GM19324 (cell line): ENCODE measurements at regions not wholly inside any gene's neighbourhood (a gene's known extent, or its start where the extent isn't known, plus 50 kb on each side); places are given as distances from the start of the nearest gene placed in this dataset.
"Not testable (repeated sequence)": the region's sequence is repeated elsewhere in the genome, so short reads cannot be mapped to it uniquely, and the experiment has no call there.

Source experiments
- ATAC-seq: cut with Tn5 transposase; IDR thresholded peaks from one replicate; pipeline ENCODE4 v1.9.1; 2021; ENCODE audit warnings: mild to moderate bottlenecking, moderate library complexity; ENCODE audit not compliant: unreplicated experiment, low FRiP score

DNA sequence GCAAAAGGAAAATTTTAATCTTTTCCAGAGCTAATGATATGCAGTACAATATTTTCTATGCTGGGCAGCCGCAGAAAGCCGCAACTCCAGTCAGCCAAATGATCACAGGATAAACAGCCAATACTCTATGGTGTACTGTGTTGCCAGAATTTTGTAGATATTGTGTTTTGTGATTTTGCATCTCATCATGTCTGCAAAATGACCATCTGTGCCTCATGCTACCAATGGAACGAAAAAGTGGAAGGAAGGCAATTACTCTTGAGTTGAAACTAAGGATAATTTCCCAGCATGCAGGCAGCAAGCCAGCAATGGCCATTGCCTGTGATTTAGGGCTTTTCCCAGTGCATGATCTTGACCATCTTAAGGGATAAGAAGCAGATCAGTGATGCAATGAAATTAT lies 891.9 kb downstream of the PLOD2 start:
- no peak for ATAC-seq

DNA sequence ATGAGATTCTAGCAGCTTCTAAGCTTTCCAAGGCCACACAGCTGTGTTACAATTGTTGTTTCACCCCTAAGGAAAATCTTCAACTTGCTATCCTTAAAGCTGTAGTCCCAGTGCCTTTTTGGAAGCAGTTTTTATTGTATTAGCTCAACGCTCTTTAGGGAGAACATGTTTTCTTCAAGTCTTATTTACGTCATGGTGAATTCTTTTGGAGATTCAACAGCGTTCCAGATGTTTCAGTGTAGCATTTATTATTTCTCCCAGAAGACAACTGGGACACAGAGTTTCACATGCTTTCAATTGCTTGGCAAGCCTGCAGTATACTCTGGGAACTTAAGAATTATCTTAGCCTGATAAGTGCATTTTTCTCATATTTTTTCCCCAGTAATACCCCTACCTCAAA lies 888.3 kb downstream of the PLOD2 start:
- ATAC-seq = no peak

DNA sequence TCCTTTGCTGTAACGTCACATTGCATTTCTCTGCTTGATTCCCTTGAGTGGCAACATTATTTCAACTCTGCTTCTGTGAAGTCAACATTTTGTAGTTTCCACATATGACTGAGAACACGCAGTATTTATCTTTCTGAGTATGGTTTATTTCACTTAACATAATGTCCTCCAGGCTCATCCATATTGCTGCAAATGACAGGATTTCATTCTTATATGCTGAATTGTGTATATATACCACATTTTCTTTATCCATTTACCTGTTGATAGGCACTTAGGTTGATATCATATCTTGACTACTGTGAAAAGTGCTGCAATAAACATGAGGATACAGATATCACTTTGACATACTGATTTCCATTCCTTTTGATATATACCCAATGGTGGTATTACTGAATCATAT lies 878.5 kb downstream of the PLOD2 start:
- ATAC-seq = no peak

DNA sequence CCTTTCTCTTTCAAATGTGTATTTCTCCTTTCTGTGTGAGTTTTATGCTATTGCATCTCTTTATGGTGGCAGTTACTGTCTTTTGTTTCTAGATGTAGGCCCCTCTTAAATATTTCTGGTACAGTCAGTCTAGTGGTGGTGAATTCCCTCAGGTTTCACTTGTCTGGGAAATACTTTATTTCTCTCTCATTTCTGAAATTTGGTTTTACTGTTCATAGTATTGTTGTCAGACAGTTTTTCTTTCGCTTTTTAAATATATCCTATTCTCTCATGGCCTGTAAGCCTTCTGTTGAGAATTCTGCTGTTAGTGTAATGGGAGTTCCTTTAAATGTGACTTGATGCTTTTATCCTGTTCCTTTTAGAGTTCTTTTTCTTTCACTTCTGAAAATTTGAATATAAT lies 874.0 kb downstream of the PLOD2 start:
- no peak for ATAC-seq

DNA sequence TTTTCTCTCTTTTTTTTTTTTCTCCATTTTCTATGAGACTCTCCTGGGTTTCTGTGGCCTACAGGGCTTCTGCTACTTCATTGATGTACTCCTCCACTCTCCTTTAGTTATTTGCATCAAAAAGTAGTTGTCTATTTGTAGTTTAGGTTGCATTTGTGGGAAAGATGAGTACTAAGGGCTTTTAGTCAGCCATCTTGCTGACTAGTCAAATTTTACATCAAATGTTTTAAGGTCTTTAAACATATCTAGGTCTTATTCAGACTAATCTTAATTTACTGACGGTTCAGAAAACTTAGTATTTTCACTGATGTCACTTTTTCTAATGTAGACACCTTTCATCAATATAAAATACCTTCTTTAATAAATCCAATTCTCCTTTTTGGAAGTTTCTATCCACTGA lies 871.0 kb downstream of the PLOD2 start:
- no peak for ATAC-seq

DNA sequence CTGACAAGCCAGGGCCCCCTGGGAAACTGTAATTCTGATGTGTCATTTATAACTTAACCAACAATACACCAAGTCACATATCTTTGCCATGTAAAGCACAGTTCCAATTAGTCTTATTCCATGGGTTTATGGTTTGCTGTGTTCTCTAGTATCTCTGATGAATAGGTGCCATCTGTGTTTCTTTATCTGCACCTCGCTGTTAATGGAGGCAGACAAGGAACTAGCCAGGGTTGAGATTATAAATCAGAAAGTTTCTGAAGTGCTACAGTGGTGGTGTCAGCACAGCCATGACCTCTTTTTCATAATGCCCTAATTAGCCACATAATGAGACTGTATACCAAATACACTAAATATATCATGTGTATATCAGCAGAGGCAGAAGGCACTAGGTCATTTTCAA lies 866.4 kb downstream of the PLOD2 start:
- ATAC-seq = no peak

DNA sequence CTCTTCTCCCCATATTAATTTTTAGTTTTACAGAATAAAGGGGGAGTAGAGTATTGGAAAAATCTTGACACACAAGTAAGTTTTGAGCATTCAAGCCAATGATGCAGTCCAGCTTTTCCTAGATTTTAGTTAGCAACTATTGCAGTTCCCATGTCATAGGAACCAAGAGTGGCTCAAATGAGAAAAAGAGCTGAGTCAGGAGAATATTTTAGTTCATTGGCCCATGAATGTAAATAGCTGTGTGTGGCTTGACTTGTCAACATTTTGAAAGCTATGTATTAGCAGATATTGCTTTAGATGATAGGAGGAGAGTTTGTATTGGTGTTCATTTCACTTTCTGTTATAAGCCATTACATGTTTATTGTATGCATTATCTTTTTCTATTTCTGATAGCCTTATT lies 853.7 kb downstream of the PLOD2 start:
- ATAC-seq = no peak

DNA sequence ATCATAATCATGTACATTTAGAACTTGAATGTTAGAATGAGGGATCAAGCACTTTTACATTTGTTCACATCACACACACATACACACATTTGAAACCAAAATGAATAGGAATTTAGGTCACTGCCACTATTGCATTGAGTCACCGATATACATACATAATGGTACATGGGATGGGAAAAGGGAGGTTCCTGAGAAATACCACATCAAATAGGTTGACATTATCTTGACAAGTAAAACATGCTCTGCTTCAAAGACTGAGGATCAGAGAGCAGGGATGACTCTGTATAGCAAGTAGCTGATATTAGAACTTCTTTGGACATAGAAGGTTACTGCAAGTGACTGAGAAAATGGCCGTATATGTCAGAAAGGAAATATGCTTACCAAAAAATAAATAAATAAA lies 847.2 kb downstream of the PLOD2 start:
- no peak for ATAC-seq

DNA sequence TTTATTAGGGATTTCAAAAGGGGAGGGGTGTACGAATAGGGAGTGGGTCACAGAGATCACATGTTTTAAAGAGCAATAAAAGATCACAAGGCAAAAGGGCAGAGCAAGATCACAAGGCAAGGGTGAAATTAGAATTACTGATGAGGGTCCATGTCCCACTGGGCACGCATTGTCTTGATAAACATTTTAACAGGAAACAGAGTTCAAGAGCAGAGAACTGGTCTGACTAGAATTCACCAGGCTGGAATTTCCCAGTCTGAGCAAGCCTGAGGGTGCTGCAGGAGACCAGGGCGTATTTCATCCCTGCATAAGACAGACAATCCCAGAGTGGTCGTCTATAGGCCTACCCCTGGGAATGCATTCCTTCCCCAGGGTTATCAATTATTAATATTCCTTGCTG lies 844.7 kb downstream of the PLOD2 start:
- not testable (repeated sequence) for ATAC-seq

DNA sequence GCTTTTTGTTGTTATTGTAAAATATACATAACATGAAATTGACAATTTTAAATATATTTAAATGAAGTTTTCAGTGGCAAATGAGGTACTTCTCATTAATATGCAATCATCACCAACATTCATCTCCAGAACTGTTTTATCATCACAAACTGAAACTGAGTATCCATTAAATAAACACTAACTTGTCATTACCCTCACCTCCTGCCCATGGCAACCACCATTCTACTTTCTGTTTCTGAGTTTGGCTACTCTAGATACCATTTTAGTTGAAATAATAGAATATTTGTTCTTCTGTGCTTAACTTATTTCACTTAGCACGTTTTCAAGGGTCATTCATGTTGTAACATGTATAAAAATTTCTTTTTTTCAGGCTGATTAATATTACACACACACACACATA lies 834.3 kb downstream of the PLOD2 start:
- no peak for ATAC-seq

DNA sequence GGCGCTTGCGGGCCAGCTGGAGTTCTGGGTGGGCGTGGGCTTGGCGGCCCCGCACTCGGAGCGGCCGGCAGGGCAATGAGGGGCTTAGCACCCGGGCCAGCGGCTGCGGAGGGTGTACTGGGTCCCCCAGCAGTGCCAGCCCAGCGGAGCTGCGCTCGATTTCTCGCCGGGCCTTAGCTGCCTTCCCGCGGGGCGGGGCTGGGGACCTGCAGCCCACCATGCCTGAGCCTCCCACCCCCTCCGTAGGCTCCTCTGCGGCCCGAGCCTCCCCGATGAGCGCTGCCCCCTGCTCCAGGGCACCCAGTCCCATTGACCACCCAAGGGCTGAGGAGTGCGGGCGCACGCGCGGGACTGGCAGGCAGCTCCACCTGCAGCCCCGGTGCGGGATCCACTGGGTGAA lies 827.6 kb downstream of the PLOD2 start:
- not testable (repeated sequence) for ATAC-seq

DNA sequence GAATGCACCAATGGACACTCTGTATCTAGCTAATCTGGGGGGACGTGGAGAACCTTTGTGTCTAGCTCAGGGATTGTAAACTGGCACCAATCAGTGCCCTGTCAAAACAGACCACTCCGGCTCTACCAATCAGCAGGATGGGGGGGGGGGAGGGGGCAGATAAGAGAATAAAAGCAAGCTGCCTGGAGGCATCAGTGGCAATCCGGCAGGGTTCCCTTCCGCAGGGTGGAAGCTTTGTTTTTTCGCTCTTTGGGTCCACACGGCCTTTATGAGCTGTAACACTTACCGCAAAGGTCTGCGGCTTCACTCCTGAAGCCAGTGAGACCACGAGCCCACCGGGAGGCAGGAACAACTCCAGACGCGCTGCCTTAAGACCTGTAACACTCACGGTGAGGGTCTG lies 827.1 kb downstream of the PLOD2 start:
- no peak for ATAC-seq

DNA sequence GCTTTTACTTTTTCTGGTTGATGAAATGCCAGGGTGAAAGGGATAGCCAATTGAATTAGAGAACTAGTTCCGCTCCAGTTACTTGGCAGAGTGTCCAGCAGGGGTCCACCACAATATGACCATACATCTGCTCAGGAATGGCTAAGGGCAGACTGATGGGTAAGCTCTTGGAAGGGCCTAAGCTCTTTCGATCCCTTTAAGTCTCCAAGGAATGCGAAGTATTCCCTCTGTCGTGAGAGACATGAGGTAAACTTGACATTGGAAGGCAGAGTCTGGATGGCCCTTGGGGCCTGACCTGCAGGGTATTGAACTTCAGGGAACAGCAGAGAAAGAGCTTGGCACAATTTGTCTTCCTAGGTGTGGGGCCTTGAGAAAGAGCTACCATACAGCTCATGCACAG lies 805.8 kb downstream of the PLOD2 start:
- no peak for ATAC-seq

DNA sequence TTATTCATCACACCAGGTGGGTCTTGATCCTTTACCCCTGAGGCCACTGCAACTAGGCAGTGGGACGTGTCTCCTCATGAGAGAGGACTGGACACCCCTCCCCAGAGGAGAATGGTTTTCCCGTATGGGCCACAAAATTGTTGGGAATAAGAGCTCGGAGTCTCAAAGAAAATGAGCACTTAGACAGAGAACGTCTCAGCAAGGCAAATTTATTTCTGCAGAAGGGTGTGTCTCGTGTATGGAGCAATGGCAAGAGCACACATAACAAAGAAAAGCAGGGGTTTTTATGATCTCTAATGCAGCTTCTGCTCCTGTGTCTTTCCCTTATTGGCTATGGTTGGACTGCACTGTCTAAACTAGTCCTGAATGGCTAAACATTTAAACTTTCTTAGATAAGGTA lies 803.5 kb downstream of the PLOD2 start:
- no peak for ATAC-seq

DNA sequence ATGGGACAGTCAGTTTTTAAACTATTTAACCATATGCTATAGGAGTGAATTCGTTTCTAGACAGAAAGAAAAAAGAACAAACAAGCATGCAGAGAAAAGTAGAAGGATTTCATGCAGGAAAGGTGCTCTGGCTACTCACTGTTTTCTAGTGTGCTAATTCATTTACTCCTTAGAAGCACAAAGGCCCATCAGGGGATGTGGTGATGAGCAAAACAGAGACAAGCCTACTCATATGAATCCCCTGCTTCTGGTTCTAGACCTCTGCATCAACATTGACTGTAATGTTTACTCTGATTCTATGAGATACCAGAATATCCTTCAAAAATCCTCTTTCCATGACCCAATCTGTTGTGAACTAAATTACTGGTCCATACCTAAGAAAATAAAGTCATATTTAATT lies 801.9 kb downstream of the PLOD2 start:
- ATAC-seq = no peak

DNA sequence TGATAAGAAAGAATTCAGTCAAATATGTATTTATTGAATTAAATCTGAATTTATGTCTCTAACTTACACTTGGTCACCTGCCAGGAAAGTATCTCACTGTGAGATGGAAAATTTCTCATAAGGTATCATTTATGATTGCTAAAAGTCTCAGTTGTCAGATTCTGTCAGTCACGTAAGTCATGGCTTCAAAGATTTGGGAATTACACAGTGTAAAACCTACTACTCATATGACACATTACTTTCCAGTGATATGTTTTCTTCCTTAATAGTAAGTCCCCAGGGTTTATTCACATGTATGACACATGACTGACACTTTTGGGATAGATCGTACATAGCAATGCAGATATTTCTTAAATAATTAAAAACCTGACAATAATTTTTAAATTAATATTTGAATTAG lies 792.2 kb downstream of the PLOD2 start:
- ATAC-seq = no peak

DNA sequence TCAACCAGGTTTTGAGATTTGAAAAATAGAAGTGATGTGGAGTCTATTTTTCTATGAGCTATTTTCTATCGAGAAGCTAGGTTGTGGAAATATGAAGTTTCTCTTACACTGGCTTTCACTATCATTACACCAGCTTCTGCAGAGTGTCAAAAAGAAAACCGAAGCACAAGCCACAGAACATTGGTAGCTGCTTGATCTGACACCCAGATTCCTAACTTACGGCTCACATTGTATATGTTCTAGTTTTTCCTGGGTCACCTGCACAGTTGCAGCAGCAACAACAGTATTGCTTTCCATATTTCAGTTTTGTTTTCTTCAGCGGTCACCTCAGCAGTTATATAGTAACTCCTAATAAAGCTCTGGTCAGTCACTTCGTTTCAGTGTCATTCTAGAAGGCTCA lies 790.1 kb downstream of the PLOD2 start:
- ATAC-seq = no peak

DNA sequence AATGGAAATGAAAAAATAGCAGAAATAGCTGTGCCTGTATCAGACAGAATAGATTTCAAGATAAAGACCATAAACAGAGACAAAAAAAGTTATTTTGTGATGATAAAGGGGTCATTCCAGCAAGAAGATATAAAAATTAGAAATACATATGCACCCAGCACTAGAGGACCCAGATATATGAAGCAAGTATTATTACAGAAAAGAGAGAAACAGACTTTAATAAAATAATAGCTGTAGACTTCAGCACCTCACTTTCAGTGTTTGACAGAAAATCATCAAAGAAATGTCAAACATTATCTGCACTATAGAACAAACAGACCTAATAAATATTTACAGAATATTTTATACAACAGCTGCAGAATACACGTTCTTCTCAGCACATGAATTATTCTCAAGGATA lies 783.7 kb downstream of the PLOD2 start:
- ATAC-seq = no peak

DNA sequence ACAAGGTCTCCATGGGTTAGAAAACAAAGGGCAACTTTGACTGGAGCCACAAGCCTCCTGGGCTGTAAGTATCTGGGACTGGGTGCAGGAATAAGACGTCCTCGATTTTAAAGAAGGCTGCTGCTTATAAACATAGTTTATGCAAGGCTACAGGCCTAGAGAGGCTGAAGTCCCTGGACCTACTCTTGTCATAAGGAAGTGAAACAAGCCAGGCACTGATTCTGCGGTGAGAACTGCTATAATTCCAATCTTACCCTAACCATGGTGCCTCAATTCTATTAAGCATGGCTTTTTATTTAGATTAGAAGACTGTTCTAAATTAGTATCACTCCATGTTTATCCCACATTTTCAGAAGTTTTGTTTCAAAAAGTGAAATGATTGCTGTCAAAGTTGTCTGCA lies 777.6 kb downstream of the PLOD2 start:
- ATAC-seq = no peak

DNA sequence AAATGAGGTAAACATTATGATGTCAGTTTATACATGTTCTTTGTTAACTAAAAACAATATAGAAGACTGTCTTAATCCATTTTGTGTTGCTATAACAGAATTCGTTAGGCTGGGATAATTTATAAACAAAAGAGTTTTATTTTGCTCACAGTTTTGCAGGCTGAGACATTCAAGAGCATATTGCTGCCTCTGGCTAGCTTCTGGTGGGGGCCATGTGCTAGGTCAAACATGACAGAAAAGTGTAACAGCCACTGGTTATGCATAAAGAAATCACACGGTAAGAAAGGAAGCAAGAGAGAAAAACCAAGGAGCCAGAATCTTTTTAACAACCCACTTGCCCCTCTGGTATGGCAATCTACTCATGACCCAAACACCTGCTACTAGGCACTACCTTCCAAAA lies 776.7 kb downstream of the PLOD2 start:
- ATAC-seq = no peak

DNA sequence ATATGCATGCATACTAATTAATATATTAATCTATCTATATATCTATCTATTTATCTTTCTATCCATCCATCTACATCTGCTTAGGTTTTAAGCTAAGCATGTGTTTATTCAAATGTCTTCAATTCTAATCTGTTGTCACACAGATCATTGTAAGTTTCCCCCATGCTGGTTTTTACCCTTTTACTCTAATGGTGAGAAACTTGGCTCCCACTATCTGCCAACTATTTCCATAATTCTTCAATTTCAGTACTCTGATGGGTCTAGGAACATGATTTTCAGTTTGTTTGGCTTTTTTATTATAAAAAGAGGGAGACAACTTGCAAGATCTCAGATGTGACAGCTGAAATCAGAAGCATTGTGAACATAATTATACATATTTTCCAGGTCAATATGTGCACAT lies 773.8 kb downstream of the PLOD2 start:
- ATAC-seq = no peak

DNA sequence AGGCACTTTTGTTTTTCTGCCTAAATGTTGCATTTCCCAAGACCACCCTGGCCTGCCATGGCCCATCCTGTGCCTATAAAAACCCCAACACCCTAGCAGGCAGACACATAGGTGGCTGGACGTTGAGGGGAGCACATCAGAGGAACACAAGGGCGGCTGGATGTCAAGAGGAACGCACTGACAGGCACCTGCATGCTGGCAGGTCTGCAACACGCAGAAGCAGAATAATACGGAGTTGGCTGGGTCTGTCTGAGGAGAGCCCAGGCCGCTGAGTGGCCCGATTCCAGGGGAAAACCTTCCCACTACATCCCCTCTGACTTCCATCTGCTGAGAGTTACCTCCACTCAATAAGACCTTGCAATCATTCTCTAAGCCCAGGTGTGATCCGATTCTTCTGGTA lies 765.6 kb downstream of the PLOD2 start:
- no peak for ATAC-seq

DNA sequence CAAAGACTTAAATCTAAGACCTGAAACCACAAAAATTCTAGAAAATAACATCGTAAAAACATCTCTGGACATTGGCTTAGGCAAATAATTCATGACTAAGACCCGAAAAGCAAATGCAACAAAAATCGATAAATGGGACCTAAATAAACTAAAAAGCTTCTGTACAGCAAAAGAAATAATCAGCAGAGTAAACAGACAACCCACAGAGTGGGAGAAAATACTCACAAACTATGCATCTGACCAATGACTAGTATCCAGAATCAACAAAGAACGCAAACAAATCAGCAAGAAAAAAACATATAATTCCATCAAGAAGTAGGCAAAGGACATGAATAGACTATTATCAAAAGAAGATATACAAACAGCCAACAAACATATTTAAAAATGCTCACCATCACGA lies 749.4 kb downstream of the PLOD2 start:
- ATAC-seq = no peak

DNA sequence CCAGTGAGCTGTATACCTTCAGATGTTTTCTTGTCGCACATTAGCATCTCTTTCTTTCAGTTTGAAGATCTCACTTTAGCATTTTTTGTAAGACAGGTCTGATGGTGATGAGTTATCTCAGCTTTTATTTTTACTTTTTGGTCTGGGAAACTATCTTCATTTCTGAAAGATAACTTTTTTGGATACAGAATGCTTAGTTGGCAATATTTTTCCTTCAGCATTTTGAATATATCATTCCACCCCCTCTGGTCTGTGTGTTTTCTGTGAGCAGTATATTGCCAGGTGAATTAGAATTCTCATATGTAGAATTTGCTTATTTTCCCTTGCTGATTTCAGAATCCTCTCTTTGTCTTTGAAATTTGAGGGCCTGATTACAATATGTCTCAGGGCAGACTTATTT lies 743.3 kb downstream of the PLOD2 start:
- ATAC-seq = no peak
